ENCODE measurements at regions not wholly inside any gene's neighbourhood (a gene's known extent, or its start where the extent isn't known, plus 50 kb on each side); places are given as distances from the start of the nearest gene placed in this dataset.

DNA sequence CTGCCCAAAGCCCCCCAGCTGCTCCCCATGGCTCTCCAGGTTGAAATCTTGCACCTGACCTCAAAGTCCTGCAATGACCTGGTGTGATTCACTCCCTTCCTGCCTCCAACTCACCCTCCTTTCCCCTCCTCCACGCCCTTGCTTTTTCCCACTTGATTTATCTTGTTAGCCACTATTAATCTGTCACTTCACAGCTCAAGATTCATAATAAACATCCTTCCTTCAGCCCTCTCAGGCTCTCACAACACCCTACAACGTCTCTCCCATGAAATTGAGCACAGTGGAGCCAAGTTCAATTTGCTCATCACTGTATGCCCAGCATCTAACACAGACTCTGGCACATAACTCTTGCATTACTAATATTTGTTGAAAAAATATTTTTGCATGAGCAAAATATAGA is 85.6 kb upstream of the SLC35G4 start:
- TF ChIP-seq, protein P1, sequence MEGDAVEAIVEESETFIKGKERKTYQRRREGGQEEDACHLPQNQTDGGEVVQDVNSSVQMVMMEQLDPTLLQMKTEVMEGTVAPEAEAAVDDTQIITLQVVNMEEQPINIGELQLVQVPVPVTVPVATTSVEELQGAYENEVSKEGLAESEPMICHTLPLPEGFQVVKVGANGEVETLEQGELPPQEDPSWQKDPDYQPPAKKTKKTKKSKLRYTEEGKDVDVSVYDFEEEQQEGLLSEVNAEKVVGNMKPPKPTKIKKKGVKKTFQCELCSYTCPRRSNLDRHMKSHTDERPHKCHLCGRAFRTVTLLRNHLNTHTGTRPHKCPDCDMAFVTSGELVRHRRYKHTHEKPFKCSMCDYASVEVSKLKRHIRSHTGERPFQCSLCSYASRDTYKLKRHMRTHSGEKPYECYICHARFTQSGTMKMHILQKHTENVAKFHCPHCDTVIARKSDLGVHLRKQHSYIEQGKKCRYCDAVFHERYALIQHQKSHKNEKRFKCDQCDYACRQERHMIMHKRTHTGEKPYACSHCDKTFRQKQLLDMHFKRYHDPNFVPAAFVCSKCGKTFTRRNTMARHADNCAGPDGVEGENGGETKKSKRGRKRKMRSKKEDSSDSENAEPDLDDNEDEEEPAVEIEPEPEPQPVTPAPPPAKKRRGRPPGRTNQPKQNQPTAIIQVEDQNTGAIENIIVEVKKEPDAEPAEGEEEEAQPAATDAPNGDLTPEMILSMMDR (IDR thresholded peaks at IDR 0.05): no peak
- no peak overlapping the region for H3K27ac Mint-ChIP-seq
- H3K9me3 Mint-ChIP-seq: no peaks in the 10 kb centered on the region
- peaks cover 15% of the 10 kb centered on the region for H3K27me3 Mint-ChIP-seq (ENCODE audit: insufficient read depth)
- no peak overlapping the region for H3K4me3 Mint-ChIP-seq
- no peak for DNase-seq
- no peaks in the 10 kb centered on the region for H3K36me3 Mint-ChIP-seq (ENCODE audit: low read depth)
- H3K4me1 Mint-ChIP-seq (ENCODE audit: low read depth): no peaks in the 10 kb centered on the region; the same call in 1 of the 2 replicates

DNA sequence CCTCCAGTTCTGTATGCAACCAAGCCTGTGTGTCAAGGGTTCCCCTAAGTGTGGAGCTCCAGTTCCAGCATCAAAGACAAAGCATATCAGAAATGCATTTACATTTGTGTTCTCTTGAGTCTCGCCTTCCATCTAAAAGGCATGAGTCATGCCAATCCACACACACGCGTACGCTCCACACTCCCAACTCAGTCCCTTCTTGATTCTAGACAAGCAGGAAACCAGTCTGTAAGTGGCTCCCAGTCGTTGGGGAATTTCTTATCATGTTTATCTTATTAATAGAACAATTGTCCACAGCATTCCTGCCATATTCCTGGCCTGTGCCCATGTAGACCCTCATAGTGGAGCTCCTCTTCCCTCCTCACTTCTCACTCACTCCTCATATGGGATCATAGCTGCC is 86.4 kb upstream of the SLC35G4 start:
- Mint-ChIP-seq H3K9me3 (no peaks in the 10 kb centered on the region), H3K27me3 (ENCODE audit: insufficient read depth) (peaks cover 8% of the 10 kb centered on the region), H3K4me1 (ENCODE audit: low read depth) (no peaks in the 10 kb centered on the region; the same call in 1 of the 2 replicates), H3K36me3 (ENCODE audit: low read depth) (no peaks in the 10 kb centered on the region), H3K27ac (no peak overlapping the region), H3K4me3 (no peak overlapping the region)
- DNase-seq: no peak
- TF ChIP-seq, protein P1 (IDR thresholded peaks at IDR 0.05): no peak

DNA sequence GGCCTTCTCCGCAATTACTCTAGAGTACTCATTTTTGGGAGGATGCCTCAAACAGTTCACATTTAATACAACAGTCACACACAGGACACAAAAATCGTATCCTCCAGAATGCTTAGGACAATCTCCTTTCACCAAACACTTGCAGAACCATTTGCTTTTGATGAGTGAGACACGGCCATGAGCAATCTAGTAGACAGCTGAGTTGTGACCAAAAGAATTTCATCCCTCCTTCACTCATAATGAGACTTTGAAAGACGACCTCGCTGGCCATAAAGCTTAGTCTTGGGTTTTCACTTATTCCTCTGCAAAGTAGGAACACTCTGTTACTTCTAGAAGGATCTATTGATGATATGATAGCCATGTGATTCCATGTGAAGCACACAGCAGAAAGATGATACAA is 87.5 kb upstream of the SLC35G4 start:
- Mint-ChIP-seq H3K4me1 (ENCODE audit: low read depth) (no peaks in the 10 kb centered on the region; the same call in 1 of the 2 replicates), H3K36me3 (ENCODE audit: low read depth) (no peaks in the 10 kb centered on the region), H3K4me3 (no peak overlapping the region), H3K27me3 (ENCODE audit: insufficient read depth) (peaks cover 8% of the 10 kb centered on the region), H3K9me3 (no peaks in the 10 kb centered on the region), H3K27ac (no peak overlapping the region)
- DNase-seq: no peak
- TF ChIP-seq, protein P1 (IDR thresholded peaks at IDR 0.05): no peak

DNA sequence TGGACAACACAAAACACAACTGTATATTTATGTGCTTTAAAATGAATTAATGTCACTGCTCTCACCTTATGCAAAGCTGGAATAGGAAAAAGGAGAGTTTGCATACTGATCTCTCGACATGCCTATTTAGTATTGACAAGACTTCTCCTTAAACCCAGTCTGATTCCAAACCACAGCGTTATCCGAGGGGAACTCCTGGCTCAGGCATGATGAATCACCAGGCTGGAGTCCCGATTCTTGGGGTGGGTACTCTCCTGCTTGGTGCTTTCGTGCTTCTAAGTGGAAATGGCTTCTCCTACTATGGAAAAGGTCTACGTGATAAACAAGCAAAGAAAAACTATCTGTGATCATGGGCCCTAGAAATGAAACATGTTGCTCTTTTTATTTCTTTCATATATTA is 88.9 kb upstream of the SLC35G4 start:
- Mint-ChIP-seq H3K36me3 (ENCODE audit: low read depth) (no peaks in the 10 kb centered on the region), H3K4me3 (no peak overlapping the region), H3K9me3 (no peaks in the 10 kb centered on the region), H3K27me3 (ENCODE audit: insufficient read depth) (peaks cover 12% of the 10 kb centered on the region), H3K4me1 (ENCODE audit: low read depth) (no peaks in the 10 kb centered on the region; the same call in 1 of the 2 replicates), H3K27ac (no peak overlapping the region)
- TF ChIP-seq, protein P1 (IDR thresholded peaks at IDR 0.05): no peak
- no peak for DNase-seq

DNA sequence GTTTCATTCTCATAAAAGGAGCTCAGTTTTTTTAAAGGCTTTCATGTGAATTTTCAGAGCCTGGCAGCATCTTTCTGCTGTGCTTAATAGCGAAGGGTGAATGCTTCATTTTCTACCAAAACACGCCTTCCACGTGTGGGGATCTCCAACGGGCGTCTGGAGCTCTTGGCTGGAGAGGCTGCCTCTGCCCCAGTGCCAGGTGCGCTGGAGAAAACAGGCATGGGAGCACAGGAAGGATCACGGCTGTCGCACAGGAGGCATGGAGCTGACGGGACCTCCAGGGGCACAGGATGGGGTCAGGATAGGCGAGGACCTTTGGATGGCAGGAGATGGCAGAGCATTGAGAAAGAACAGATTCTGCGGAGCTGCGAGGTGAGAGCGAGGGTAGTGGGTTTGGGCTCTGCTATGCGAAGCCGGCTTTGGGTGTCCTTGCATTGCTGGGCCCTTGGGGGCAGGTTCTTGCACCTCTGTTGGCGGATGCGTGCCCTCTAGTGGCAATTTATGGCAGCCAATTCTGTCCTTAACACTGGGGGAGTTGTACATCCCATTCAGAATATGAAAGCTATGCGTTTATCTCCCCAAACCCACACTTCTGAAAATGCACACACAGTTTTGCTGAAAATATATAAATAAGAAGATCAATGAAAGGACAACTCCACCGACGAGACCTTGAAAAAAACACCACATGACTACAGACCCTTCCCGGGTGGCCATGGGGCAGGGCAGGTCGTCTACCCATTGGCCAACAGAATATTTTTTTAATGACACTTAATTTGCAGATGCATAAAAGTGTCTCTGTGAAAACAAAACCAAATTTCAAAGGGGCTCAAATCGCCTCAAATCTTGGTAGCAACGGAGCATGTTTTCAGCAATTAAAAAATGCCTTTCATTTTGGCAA is 90.4 kb upstream of the SLC35G4 start:
- DNase-seq: peak; percentile 30
- peaks cover 18% of the 10 kb centered on the region for H3K27me3 Mint-ChIP-seq (ENCODE audit: insufficient read depth)
- no peaks in the 10 kb centered on the region; the same call in 1 of the 2 replicates for H3K4me1 Mint-ChIP-seq (ENCODE audit: low read depth)

More for the DNA sequence above, 90.4 kb upstream of the SLC35G4 start:
- Mint-ChIP-seq H3K27ac (no peak overlapping the region), H3K4me3 (no peak overlapping the region), H3K36me3 (ENCODE audit: low read depth) (no peaks in the 10 kb centered on the region), H3K9me3 (no peaks in the 10 kb centered on the region)
- TF ChIP-seq, protein P1 (IDR thresholded peaks at IDR 0.05): peak; percentile 85

Data from HFFc6 (cell line).